GM12878 (cell line): ENCODE measurements at regions not wholly inside any gene's neighbourhood (a gene's known extent, or its start where the extent isn't known, plus 50 kb on each side); places are given as distances from the start of the nearest gene placed in this dataset.

Experiments used
- ATAC-seq: fragments of 200-7000 bp; cut with Tn5 transposase; 3 replicates; pipeline ENCODE4 v1.9.1; 2020; ENCODE audit warnings: mild to moderate bottlenecking, moderate library complexity
- BruUV-seq: library from RNA; stranded (reverse); fragments of 400-500 nt; replicated peaks from 2 replicates; lab custom pipeline; 2021; lab: Mats Ljungman, UMichigan
- CTCF ChIA-PET: fragments of 300-600 bp; sonication (Branson Sonifier 250); formaldehyde crosslinking; extraction: SDS; loops from one replicate; lab custom pipeline; 2021; ENCODE audit warnings: inconsistent platforms; lab: Yijun Ruan, JAX
- POLR2A ChIA-PET: fragments of 350-600 bp; formaldehyde crosslinking; extraction: SDS; loops from one replicate; lab custom pipeline; 2021; ENCODE audit warnings: inconsistent platforms; lab: Charles Lee
- RAD21 ChIA-PET: fragments of 300-600 bp; sonication (Branson Sonifier 250); formaldehyde crosslinking; loops from one replicate; lab custom pipeline; 2023; ENCODE audit warnings: antibody characterized with exemption; ENCODE audit not compliant: unreplicated experiment; lab: Charles Lee
- SMC1A ChIA-PET: fragments of 300-600 bp; sonication (Branson Sonifier 250); formaldehyde crosslinking; loops from one replicate; lab custom pipeline; 2023; ENCODE audit not compliant: unreplicated experiment, uncharacterized antibody; lab: Charles Lee
- DNase-seq: peaks from one replicate; pipeline ENCODE4 v3.0.0-alpha.2; 2011; ENCODE audit warnings: low read depth, low spot score
- FAIRE-seq: peaks from 3 replicates; lab custom pipeline; 2011; peaks lifted over from hg19 to GRCh38; lab: Jason Lieb, UNC
- H2AFZ ChIP-seq: 2 replicates; pipeline ENCODE4 v1.6.0; 2011; ENCODE audit warnings: low read depth, low read length, control low read depth; ENCODE audit not compliant: control insufficient read depth
- H3K27ac ChIP-seq: 2 replicates; pipeline ENCODE4 v1.5.1; 2011; ENCODE audit warnings: control low read depth; ENCODE audit not compliant: control insufficient read depth, insufficient read depth
- H3K27me3 ChIP-seq, 2 experiments: replicated peaks in 1 of 2; 2 replicates each; pipeline versions ENCODE4 v1.6.0 to v1.6.1; 2011; ENCODE audit warnings: low read length in 1 of 2; ENCODE audit not compliant: control insufficient read depth in 2 of 2, insufficient read depth in 2 of 2
- H3K36me3 ChIP-seq, 2 experiments: 2 replicates each; pipeline ENCODE4 v1.5.1; 2011; ENCODE audit warnings: low read length in 1 of 2; ENCODE audit not compliant: control insufficient read depth in 2 of 2, insufficient read depth in 2 of 2
- H3K4me1 ChIP-seq: 2 replicates; pipeline ENCODE4 v1.6.1; 2011; ENCODE audit warnings: mild to moderate bottlenecking, low read length, moderate library complexity, mixed read lengths; ENCODE audit not compliant: control insufficient read depth, insufficient read depth
- H3K4me2 ChIP-seq: 2 replicates; pipeline ENCODE4 v1.6.0; 2011; ENCODE audit warnings: control low read depth; ENCODE audit not compliant: control insufficient read depth, insufficient read depth
- H3K4me3 ChIP-seq: fragments of 200-600 bp; sonication (generic); 2 replicates; pipeline ENCODE4 v1.5.1; 2016
- H3K79me2 ChIP-seq: 2 replicates; pipeline ENCODE4 v1.6.0; 2011; ENCODE audit warnings: low read length; ENCODE audit not compliant: control insufficient read depth, insufficient read depth
- H3K9ac ChIP-seq: 2 replicates; pipeline ENCODE4 v1.8.0; 2011; ENCODE audit warnings: low read length, control low read depth, mixed read lengths; ENCODE audit not compliant: control insufficient read depth, insufficient read depth
- H3K9me3 ChIP-seq: replicated peaks from 3 replicates; pipeline ENCODE4 v1.5.1; 2011; ENCODE audit warnings: mild to moderate bottlenecking, low read length; ENCODE audit not compliant: control insufficient read depth, insufficient read depth
- H4K20me1 ChIP-seq: 2 replicates; pipeline ENCODE4 v1.6.0; 2011; ENCODE audit not compliant: control insufficient read depth, insufficient read depth
- ATF7 ChIP-seq: fragments of 450-650 bp; IDR thresholded peaks from 2 replicates; pipeline ENCODE4 v1.6.1; 2016; ENCODE audit warnings: low read depth, mild to moderate bottlenecking
- BCL3 ChIP-seq: IDR thresholded peaks from 2 replicates; pipeline ENCODE4 v1.6.1; 2011; ENCODE audit warnings: borderline replicate concordance, low read depth, mild to moderate bottlenecking, moderate library complexity, low read length; ENCODE audit not compliant: insufficient read depth, poor library complexity, severe bottlenecking
- CHD2 ChIP-seq: IDR thresholded peaks from 2 replicates; pipeline ENCODE4 v1.6.1; 2011; ENCODE audit warnings: low read depth, low read length, improper control_type of control experiment, borderline replicate concordance
- E2F8 ChIP-seq: fragments of 450-650 bp; IDR thresholded peaks from 2 replicates; pipeline ENCODE4 v1.6.1; 2018; ENCODE audit warnings: mild to moderate bottlenecking, low read depth, moderate library complexity; ENCODE audit not compliant: partially characterized antibody
- RAD51 ChIP-seq: fragments of 450-650 bp; IDR thresholded peaks from 2 replicates; pipeline ENCODE4 v1.6.1; 2016; ENCODE audit warnings: moderate library complexity, mild to moderate bottlenecking, inconsistent platforms
- WGBS: methylation state at CpG from one replicate; pipeline ENCODE4 v1.1.6; 2016; ENCODE audit warnings: low lambda C conversion rate; ENCODE audit not compliant: insufficient replicate concordance, insufficient coverage; ENCODE audit errors: missing lambda C conversion rate; 5-methylcytosine and 5-hydroxymethylcytosine counted together
- in situ Hi-C: fragments of 300-500 bp; cut with MboI; formaldehyde crosslinking; loops from 9 replicates; pipeline ENCODE4 v1.14.3; 2018; ENCODE audit warnings: mixed read lengths
- intact Hi-C: fragments of 100-400 bp; cut with micrococcal nuclease; formaldehyde crosslinking; loops from one replicate; pipeline ENCODE4 v1.14.2; 2022; ENCODE audit not compliant: unreplicated experiment

GRCh38 chr5:90224342-90224741 lies 185.2 kb downstream of the CETN3 start:
- ATAC-seq, result no peak
- in situ Hi-C loops, result no loop called here
- no peaks in the 10 kb centered on the region for H3K79me2 ChIP-seq
- ChIA-PET POLR2A (no interaction called here), SMC1A (no interaction called here), RAD21 (no interaction called here), CTCF (interaction anchor here (1.3 kb wide), 1 partner anchor 41 kb away, joined by 4 read pairs; no protein-coding TSS in a partner anchor)
- 11% methylated on average over 1 of the region's 1 CpG for WGBS
- H4K20me1 ChIP-seq, result no peaks in the 10 kb centered on the region
- H3K36me3 ChIP-seq, result no peaks in the 10 kb centered on the region
- BruUV-seq, result no TSS peak
- peaks cover 7% of the 10 kb centered on the region; the same call in 1 of the 2 replicates for H3K4me1 ChIP-seq
- no peak overlapping the region for H3K4me3 ChIP-seq
- TF ChIP-seq RAD51 (no peak), BCL3 (no peak), ATF7 (no peak), E2F8 (no peak), CHD2 (no peak)
- H3K27ac ChIP-seq, result no peak overlapping the region
- DNase-seq, result no peak
- intact Hi-C loops, result no loop called here
- no peak for FAIRE-seq
- H3K9ac ChIP-seq, result no peak overlapping the region
- H2AFZ ChIP-seq, result no peak overlapping the region
- no peaks in the 10 kb centered on the region for H3K27me3 ChIP-seq
- H3K4me2 ChIP-seq, result no peak overlapping the region
- H3K9me3 ChIP-seq, result no peaks in the 10 kb centered on the region
